GM18868 (cell line): ENCODE measurements at regions not wholly inside any gene's neighbourhood (a gene's known extent, or its start where the extent isn't known, plus 50 kb on each side); places are given as distances from the start of the nearest gene placed in this dataset.
"Not testable (repeated sequence)": the region's sequence is repeated elsewhere in the genome, so short reads cannot be mapped to it uniquely, and the experiment has no call there.

Experiments
- ATAC-seq: cut with Tn5 transposase; IDR thresholded peaks from one replicate; pipeline ENCODE4 v1.9.1; 2021; ENCODE audit warnings: mild to moderate bottlenecking, moderate library complexity; ENCODE audit not compliant: unreplicated experiment

- ATAC-seq: not testable (repeated sequence)
These were observed 125.2 kb downstream of the UNC93B1 start for GRCh38 chr11:67878666-67879065.

GRCh38 chr11:67877316-67877715, 126.6 kb downstream of the UNC93B1 start:
- not testable (repeated sequence) for ATAC-seq

- not testable (repeated sequence) for ATAC-seq
These were observed 130.7 kb downstream of the UNC93B1 start for GRCh38 chr11:67873223-67873622.

- not testable (repeated sequence) for ATAC-seq
These were observed 132.7 kb downstream of the UNC93B1 start for GRCh38 chr11:67871168-67871567.

DNA sequence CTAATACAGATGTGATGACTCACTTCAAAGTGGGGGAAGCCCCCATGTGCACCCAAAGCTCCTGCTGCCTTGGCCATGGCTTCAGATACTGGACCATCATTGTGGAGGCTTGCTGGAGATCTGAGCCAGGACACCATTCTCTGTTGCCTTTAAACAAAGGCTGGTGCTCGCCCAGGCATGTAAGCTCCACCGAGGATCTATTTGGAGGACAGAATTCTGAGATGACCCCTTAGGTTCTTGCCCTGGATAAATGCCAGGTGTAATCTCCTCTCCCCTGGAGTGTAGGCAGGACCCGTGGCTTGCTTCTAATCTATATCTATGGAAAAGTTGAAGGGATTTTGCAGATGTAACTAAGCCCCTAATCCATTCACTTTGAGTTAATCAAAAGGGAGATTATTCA, 141.0 kb downstream of the UNC93B1 start:
- not testable (repeated sequence) for ATAC-seq

GRCh38 chr11:67859513-67860161, 144.3 kb downstream of the UNC93B1 start:
- ATAC-seq: not testable (repeated sequence)

GRCh38 chr11:67850747-67851146, 153.2 kb downstream of the UNC93B1 start:
- not testable (repeated sequence) for ATAC-seq

- not testable (repeated sequence) for ATAC-seq
These were observed 154.1 kb downstream of the UNC93B1 start for GRCh38 chr11:67849766-67850165.

DNA sequence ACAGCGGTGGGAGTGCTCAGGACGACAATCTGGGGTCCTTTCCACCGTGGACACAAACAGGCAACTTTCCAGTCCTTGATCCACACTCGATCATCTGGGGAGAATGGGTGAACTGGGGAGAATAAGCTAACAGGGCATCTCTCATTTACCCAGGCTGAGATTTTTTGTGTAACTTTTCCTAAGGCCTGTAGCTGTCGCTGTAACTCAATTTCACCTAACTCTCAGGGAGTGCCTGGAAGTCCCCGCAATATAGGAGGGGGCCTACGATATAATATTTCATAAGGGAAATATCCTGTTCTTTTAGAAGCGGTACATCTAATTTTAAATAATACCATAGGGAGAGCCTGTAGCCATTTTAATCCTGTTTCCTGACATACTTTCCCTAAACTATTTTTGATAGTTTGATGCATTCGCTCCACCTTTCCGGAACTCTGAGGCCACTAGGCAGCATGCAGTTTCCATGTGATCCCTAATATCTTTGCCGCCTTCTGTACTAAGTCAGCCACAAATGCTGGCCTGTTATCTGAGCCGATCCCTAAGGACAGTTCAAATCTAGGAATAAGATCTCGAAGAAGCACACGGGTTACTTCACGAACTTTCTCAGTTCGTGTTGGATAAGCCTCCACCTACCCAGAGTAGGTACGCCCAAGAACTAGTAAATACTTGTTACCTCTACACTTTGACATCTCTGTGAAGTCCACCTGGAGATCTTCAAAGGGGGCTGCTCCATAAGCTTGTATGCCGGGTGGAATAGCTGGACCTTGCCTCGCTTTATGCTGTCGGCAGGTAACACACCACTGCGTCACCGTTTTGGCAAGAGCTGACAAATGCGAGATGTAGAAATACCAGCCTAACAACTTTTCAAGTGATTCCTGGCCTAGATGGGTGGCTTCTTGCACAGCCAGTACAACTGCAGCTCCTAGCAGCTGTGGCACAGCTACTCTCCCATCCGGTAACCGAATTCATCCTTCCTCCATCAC, 155.7 kb downstream of the UNC93B1 start:
- not testable (repeated sequence) for ATAC-seq

DNA sequence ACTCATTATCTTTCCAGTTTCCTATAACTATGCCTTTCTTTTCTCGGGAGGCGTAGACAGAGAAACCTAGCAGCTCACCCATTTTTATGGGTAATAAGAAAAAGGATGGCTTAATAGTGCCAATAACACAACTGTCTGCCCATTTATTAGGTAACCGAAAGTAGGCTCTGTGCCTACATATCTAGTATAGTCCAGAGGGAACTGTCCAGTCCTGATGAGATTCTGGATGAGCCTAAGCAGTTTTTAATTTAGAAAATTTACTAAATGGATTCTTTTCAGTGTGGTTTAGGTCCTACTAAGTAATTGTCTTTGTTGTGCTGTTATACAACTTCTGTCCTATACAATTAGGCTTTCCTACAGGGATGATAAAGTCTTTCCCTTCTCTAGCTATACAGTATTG, 157.6 kb downstream of the UNC93B1 start:
- not testable (repeated sequence) for ATAC-seq

DNA sequence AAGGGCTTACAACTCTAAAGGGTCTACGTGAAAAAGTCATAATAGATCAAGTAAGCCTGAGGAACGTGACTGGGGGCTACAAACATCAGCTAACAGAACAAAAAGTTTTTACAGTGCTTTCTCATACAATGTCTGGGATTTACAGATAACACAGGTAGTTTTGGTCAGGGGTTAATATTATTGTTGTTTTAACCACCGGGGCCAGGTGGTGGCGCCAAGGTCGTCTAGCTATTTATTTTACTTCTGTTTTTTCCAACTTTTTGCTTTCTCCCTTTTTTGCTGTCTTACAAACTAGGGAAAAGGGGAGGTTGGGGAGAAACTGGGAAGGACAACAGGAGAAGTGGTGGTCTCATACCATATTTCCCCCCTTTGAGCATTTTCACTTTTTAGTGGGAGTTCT, 158.6 kb downstream of the UNC93B1 start:
- not testable (repeated sequence) for ATAC-seq

DNA sequence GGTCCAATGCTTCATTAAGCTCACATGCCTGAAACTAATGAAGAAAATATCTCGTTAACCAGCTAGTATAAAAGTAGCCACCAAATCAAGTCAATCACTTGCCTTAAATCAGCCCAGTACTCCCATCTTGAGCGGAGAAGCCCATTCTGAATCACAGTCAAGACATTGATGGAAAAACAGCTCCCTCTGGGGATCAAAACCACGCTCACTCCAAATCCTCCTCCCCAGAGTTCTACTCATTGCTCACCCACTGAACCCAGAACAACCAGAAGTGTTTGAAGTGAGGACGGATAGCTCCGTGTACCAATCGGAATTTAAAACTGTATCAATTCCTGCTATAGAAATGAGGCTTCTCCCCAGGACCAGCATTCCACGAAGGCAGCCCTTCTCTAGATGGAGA, 163.3 kb downstream of the UNC93B1 start:
- not testable (repeated sequence) for ATAC-seq

GRCh38 chr11:67830152-67830551, 155.7 kb upstream of the ALDH3B2 start:
- ATAC-seq: not testable (repeated sequence)

DNA sequence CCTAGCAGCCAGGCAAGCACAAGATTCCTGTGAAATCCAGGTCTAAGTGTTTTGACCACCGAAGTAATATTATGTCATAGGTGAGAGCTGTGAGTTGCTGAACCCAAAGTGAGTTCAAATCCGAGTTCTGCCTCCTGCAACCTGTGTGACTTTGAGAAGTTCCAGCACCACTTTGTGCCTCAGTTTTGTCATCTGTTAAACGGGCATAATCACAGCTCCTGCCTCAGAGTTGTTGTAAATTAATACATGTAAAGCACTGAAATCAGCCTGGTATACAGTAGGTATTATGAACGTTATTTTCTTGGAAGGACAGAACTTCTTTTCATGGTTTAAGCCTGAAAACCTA, 152.5 kb upstream of the ALDH3B2 start:
- not testable (repeated sequence) for ATAC-seq

DNA sequence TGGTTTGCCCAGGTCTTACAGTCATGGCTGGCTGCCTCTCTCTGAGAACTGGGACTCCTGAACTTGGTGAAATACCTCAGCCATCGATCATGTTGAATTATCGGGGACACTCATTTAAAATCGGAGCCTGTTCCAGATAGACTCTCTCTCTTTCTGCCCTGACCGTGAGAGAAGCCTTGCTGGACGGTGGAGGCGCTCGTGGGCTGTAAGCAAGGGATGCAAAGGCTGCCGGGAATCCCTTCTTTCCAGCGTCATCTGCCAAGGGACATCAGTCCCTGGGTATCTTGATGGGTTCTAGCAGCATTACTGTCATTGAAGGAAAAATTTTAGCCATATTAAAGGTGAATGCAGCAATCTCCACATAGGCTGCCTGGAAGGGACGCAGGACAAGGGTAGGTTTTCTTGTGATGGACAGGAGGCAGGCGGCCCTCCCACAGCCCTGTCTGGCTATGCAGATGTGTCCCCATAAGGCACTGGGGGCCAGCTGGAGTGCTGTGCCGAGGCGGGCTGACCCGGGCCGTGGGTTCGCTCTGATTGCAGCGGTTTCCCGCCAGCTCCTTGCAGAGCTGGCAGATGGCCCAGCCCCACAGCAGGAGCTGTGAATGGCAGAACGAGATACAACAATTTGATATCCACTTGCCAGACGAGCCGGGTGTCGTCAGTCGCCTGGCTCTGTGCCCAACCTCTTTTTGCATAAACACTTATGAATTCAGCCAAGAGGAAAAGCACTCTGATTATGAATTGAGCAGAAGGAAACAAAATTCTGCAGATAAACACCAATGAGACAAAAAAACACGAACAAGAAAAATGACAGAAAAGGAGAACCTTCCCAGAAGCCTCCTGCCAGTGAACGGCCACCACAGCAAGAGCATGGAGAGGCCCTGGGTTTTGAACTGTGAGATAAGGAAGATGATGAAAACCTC, 151.9 kb upstream of the ALDH3B2 start:
- ATAC-seq: not testable (repeated sequence)

DNA sequence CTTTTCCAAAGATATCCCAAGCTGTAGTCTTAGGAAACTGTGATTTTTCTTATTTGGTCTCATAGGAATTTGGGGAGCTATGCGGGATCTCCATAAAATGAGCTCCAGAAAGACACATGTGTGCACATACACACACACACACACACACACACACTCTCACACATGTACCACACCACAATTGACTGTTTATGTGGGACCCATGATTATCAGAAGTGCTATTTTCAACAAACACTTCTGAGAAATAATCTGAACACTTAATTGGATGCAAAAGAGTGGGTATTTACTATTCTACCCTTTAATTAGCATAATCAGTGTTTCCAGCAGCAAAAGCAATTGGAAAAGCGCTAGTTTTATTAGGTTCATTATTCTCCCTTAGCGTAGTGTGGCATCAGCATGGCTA, 150.4 kb upstream of the ALDH3B2 start:
- not testable (repeated sequence) for ATAC-seq

- ATAC-seq: no peak
These were observed 145.7 kb upstream of the ALDH3B2 start for GRCh38 chr11:67820081-67820480.

GRCh38 chr11:67817558-67817957, 143.1 kb upstream of the ALDH3B2 start:
- ATAC-seq: not testable (repeated sequence)

- ATAC-seq: not testable (repeated sequence)
These were observed 134.9 kb upstream of the ALDH3B2 start for GRCh38 chr11:67809301-67809700.

DNA sequence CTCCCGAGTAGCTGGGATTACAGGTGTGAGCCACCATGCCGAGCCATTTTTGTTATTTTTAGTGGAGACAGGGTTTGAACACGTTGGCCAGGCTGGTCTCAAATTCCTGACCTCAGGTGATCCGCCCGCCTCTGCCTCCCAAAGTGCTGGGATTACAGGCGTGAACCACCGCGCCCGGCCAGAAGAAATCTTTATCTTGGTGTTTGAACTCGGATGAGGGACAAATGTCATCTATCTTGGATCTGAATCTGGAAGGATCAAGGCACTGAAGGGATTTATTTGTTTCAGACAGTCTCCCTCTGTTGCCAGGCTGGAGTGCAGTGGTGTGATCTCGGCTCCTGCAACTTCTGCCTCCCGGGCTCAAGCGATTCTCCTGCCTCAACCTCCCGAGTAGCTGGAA, 133.5 kb upstream of the ALDH3B2 start:
- not testable (repeated sequence) for ATAC-seq

DNA sequence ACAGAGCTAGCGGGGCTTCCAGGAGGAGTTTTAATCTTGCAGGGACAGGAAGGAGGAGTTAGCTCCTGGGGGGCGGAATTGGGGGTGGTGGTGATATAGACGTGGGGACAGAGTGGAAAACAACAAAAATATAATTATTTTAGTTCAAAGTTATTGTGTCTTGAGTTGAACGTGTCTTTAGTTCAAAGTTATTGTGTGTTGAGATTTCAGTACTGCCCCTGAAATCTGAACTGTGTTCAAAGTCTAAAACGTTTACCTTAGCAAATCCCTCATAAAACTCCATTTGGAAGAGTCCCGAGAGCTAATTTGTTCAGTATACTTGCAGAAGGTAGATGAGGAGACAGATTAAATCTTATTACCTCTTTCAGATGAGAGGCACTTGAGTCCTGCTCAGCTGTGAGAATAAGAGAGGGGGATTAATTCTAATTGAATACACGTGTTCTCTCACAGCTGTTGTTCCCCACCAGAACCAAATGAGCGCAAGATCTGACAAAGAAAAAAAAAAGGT, 132.4 kb upstream of the ALDH3B2 start:
- not testable (repeated sequence) for ATAC-seq
